ENCODE measurements at regions not wholly inside any gene's neighbourhood (a gene's known extent, or its start where the extent isn't known, plus 50 kb on each side); places are given as distances from the start of the nearest gene placed in this dataset.

GRCh38 chr6:15770347-15771143 lies 107.7 kb upstream of the DTNBP1 start:
- Histone ChIP-seq H3K9me3 (no peaks in the 10 kb centered on the region), H3K4me1 (ENCODE audit: insufficient read depth) (no peaks in the 10 kb centered on the region), H3K4me3 (no peak overlapping the region), H3K27ac (no peak overlapping the region), H3K27me3 (no peaks in the 10 kb centered on the region), H3K36me3 (no peaks in the 10 kb centered on the region)
- WGBS, 3 donors = 87 to 90% (median 90%) methylated on average over 4 of the region's 4 CpGs
- intact Hi-C loops (cut with DNase I) = no loop called here
- TF ChIP-seq EP300 (IDR thresholded peaks at IDR 0.05) (no peak), CTCF (IDR thresholded peaks at IDR 0.05) (no peak), POLR2A (IDR thresholded peaks at IDR 0.05) (no peak)
- no peak for DNase-seq

GRCh38 chr6:15769511-15770018 lies 106.7 kb upstream of the DTNBP1 start:
- Histone ChIP-seq H3K9me3 (no peaks in the 10 kb centered on the region), H3K36me3 (no peaks in the 10 kb centered on the region), H3K4me3 (no peak overlapping the region), H3K27me3 (no peaks in the 10 kb centered on the region), H3K27ac (no peak overlapping the region), H3K4me1 (ENCODE audit: insufficient read depth) (no peaks in the 10 kb centered on the region)
- intact Hi-C loops (cut with DNase I) = loop anchor here in 1 of 4 donors (5.0 kb wide), 1 partner anchor 213 kb away; no protein-coding TSS in a partner anchor
- WGBS, 3 donors = 71 to 85% (median 77%) methylated on average over 5 of the region's 5 CpGs
- no peak for TF ChIP-seq POLR2A (IDR thresholded peaks at IDR 0.05)
- no peak for TF ChIP-seq EP300 (IDR thresholded peaks at IDR 0.05)
- no peak for DNase-seq

- Histone ChIP-seq H3K4me3 (no peak overlapping the region), H3K27me3 (no peaks in the 10 kb centered on the region), H3K9me3 (no peaks in the 10 kb centered on the region), H3K4me1 (ENCODE audit: insufficient read depth) (no peaks in the 10 kb centered on the region), H3K36me3 (no peaks in the 10 kb centered on the region), H3K27ac (no peak overlapping the region)
- TF ChIP-seq EP300 (IDR thresholded peaks at IDR 0.05) (no peak), POLR2A (IDR thresholded peaks at IDR 0.05) (no peak), CTCF (IDR thresholded peaks at IDR 0.05) (no peak)
- no peak for DNase-seq
- intact Hi-C loops (cut with DNase I) = loop anchor here in 1 of 4 donors (5.0 kb wide), 1 partner anchor 213 kb away; no protein-coding TSS in a partner anchor
- whole genome bisulfite sequencing, 3 donors = 77 to 82% (median 79%) methylated on average over 5 of the region's 5 CpGs
Observed at GRCh38 chr6:15768999-15769398, 106.2 kb upstream of the DTNBP1 start.

GRCh38 chr6:15763837-15764236 lies 101.0 kb upstream of the DTNBP1 start:
- Histone ChIP-seq H3K9me3 (no peaks in the 10 kb centered on the region), H3K4me3 (no peak overlapping the region), H3K4me1 (ENCODE audit: insufficient read depth) (no peaks in the 10 kb centered on the region), H3K27ac (no peak overlapping the region), H3K36me3 (no peaks in the 10 kb centered on the region), H3K27me3 (no peaks in the 10 kb centered on the region)
- no peak for TF ChIP-seq CTCF (IDR thresholded peaks at IDR 0.05)
- peak in 2 of 5 donors; percentile 25 to 35 for DNase-seq
- 21 to 28% (median 26%) methylated on average over 8 of the region's 8 CpGs for WGBS, 3 donors
- intact Hi-C loops (cut with DNase I) = no loop called here

GRCh38 chr6:15763364-15763763 lies 100.5 kb upstream of the DTNBP1 start:
- Histone ChIP-seq H3K27ac (no peak overlapping the region), H3K36me3 (no peaks in the 10 kb centered on the region), H3K4me1 (ENCODE audit: insufficient read depth) (no peaks in the 10 kb centered on the region), H3K27me3 (no peaks in the 10 kb centered on the region), H3K9me3 (no peaks in the 10 kb centered on the region), H3K4me3 (no peak overlapping the region)
- no peak for DNase-seq
- intact Hi-C loops (cut with DNase I) = no loop called here
- WGBS, 3 donors = 77 to 88% (median 83%) methylated on average over 3 of the region's 3 CpGs
- TF ChIP-seq POLR2A (IDR thresholded peaks at IDR 0.05) (no peak), CTCF (IDR thresholded peaks at IDR 0.05) (no peak), EP300 (IDR thresholded peaks at IDR 0.05) (no peak)

All from ovary (tissue), 7 donors.